8988T (cell line): ENCODE measurements at regions not wholly inside any gene's neighbourhood (a gene's known extent, or its start where the extent isn't known, plus 50 kb on each side); places are given as distances from the start of the nearest gene placed in this dataset.

ENCODE experiments used
- DNase-seq: peaks from one replicate; pipeline ENCODE4 v3.0.0; 2011

GRCh38 chr9:87211669-87212068 is 264.4 kb upstream of the GAS1 start:
- DNase-seq: no peak

DNA sequence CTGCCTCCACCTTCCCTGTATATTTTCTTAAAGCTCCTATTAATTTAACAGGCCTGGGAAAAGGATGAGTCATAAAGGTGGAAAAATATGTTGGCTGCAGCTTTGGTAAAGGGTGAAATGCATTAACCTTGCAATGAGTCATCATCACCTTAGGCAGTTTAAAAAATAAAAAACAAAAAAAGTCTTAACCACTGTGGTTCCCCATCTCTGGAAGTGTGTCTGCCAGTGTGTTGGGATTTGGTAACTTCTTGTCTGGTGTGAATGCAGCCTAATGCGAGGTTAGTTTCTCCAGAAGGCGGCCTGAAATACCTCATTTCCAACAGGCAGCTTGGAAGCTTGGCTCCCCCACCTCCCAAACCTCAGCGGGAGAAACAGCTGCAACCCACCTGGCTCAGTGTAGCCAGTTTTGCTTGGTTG is 265.3 kb upstream of the GAS1 start:
- no peak for DNase-seq

DNA sequence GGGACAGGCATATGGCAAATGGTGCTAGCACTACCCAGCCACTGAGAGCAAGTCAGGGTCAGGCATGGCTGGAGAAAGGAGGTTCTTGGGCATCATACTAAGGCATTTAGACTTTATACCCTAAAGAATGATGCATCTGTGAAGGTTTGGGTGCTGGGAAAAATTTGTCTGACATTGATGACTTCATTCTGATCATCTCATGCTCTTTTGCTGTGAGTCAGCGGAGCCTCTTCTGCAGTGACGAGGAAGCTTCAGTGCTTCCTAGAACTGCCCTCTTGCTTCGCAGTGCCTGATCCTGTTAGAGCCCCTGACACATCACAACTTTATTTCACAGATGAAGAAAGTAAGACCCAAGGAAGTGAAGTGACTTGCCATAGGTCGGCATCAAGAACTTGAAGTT is 266.6 kb upstream of the GAS1 start:
- no peak for DNase-seq

- no peak for DNase-seq
Observed at GRCh38 chr9:87214991-87215390, 267.7 kb upstream of the GAS1 start.

DNA sequence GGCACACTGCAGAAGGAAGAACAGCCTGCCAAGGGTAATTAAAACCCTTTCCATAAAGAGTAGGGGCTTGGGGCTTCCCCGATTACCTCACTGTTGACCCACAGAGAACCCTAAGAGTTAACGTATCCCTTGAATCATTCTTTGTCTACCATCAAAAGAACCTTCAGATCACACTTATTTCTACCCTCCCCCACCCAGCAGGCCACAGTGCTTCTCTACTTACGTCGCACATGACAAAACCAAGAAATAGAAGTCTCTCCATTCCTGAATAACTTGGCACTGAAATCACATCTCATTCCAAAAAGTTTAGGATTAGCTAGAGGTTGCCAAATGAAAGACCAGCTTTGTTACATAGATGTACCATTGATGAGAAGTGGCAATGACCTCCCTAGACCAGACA is 268.7 kb upstream of the GAS1 start:
- DNase-seq: no peak

DNA sequence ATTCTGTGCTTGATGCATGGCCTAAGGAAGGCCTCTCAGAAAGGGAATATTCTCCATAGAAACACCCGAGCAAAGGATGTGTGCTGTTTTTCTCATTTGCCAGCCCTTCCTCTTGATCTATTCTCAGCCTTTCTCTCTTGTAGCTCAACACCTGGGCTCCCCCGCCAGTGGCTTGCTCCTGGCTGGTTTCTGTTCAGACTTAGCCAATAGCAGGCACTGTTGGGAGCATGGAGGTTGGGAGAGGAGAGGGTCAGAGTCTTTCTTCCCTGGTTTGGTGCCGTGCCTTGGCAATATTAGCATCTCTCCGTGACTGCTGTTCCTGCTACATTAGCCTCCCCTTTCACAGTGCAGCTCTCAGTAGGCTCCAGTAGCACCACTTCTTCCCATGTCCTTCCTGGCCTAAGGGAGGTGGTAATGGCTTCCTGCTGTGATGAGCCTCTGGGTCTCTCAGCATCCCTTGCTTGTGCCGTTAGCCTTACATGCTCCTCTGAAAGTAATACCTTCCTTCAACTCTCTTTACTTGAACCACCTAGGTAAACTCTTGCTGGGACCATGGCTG is 269.7 kb upstream of the GAS1 start:
- DNase-seq: no peak

DNA sequence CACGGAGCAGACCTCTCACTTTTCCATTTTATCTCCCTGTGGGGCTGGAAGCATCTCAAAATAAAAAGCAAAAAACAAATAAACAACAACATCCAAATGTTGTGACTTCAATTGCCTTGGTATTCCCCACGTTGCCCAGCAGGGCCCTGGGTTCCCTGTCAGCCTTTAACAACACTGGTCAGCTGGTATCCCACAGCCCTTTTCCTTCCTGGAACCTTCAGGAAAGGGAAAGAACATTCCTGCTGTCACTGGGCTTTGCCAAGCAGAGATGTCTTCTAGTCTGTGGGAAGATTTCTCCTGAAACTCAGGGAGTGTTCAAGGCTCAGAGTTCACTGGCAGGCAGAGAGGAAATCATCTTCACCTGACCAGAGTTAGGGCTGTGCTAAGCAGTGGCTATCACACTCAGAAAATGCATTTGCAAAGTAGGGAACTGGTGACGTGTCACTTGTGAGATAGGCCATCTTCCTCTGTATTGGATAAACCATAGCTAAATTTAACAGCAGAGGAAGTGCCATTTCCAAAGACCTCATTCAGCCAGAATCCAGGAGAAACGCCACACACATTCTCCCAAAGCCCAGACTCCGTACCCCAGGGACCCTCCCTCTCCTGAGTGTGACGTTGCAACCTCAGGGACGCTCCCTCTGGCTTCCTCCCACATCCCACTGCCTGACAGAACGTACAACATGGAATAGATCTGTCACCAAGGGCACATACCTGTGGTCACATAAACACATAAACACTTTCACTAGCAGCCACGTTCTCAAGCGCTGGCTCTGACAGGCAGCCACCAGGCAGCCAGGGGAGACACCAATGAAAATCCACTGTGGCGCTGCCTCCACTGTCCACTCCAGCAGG is 274.0 kb upstream of the DAPK1 start:
- no peak for DNase-seq

DNA sequence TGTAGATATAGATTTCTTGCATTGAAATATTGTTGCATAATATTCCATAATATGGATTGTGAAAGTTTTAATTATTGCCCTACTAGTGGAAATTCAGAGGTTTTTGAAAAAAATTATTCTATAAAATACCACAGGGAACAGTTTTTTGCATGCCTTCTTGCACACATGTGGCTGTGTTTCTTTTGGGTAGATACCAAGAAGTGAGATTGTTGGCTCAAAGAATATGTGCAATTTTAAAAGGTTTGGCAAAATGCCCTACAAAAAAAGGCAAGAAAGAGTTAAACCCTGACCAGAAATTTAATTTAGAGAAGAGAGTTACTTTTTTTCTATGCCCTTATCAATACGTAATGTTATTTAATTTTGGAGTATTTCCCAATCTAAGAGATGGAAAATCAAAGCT is 270.8 kb upstream of the DAPK1 start:
- no peak for DNase-seq

DNA sequence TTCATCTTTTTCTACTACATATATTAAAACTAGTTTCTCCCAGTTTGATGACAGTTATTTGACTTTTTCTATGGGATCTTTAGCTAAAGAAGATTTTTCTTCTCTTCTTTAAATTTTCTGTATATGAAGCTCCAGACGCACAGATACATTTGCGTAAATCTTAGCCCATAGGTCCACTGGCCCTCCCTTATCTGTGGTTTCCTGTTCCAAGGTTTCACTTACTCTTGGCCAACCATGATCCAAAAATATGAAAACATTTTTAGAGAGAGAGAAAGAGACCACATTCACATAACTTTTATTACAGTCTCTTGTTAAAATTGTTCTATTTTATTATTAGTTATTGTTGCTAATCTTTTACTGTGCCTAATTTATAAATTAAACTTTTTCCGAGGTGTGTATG is 270.2 kb upstream of the DAPK1 start:
- DNase-seq: no peak

DNA sequence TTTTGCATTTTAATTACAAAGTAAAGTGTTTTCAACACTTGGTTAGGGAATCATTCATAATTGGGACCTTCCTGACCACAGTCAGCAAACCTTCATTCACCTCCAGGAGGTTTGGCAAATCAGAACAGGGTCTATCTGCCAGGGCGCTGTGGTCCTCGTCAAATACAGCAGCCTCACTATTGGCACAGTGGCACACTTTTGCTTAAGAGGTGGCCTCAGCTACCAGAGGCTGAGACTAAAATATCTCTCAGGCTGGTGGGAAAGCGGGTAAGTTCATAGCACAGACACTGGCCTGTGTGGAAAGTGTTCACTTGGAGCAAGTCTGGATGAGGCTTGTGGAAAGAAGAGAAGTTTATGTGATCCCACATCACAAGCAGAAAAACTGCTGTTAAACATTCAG is 268.6 kb upstream of the DAPK1 start:
- no peak for DNase-seq

- no peak for DNase-seq
Observed at GRCh38 chr9:87233431-87233830, 264.2 kb upstream of the DAPK1 start.

DNA sequence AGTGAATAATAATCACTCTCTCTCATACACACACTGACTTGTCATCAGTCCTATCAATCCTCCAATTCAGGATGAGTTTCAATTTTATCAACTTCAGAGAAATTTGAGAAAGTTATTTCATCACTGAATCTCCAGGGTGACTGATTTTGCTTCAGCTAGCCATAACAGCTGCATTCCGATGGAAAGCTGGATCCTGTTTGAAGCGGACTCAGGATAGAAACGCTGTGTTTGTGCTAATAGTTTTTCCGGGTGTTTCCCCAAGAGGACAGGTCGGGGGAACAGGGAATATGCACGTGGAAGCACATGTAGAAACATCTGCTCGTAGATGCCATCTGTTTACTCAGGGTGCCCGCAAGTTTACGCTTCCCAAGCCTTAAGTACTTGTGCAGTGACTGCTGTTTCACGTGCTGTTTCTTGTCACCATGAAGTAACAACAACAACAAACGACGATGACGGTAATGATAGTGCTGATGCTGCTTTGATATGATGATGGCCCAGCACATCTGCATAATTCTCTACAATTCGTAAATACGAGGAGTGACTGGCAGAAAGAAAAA is 263.7 kb upstream of the DAPK1 start:
- no peak for DNase-seq

DNA sequence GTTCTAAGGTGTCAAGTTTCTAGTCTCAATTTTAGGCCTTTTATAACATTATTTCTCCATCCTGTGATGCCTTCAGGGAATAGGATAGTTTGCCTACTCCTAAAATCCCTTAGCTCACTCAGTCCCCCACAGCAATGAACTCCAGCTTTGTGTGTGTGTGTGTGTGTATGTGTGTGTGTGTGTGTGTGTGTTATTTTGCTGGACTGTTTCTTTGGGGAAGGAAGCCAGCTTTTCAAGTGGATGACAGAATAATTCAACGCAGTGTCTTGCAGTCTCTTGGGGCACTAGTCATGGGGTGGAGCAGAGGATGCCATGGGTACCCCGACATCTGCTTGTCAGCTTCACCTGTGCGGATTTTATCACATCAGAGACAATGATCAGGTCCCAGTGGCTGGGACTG is 262.8 kb upstream of the DAPK1 start:
- DNase-seq: no peak

GRCh38 chr9:87236546-87236945 is 261.1 kb upstream of the DAPK1 start:
- DNase-seq: no peak

DNA sequence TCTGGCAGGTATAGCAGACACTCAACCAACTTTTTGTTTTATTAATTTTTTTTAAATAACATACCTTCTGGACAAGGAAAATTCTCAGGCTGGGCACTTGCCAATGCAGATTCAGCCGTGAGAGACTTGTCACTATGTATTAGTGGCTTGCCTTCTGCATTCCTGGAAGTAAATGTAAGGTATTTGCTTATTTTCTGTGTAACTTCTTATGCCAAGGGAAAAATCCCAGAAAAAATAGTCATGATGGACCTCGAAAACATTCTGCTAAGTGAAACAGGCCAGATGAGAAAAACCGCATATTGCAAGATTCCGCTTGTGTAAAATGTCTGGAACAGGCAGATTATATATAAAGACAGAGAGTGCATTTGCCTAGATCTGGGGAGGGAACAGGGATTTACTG is 260.3 kb upstream of the DAPK1 start:
- no peak for DNase-seq

DNA sequence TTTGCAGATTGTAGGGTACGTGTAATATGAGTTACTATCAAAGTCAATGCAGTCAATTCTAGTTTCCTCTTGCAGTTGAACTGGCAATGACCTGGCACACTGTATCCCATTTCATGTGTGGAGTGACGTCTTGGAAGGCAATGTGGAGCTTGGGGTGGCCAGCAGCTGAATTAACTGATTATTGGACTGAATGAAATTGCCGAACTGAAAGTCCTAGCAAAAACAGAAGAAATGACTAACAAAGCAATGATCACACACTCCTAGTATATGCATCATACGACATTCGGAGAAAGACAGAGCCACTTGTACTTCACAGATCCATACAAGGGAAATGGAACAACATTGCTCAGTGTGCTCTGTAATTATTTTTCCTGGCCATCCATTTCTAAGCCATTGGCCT is 259.1 kb upstream of the DAPK1 start:
- no peak for DNase-seq

DNA sequence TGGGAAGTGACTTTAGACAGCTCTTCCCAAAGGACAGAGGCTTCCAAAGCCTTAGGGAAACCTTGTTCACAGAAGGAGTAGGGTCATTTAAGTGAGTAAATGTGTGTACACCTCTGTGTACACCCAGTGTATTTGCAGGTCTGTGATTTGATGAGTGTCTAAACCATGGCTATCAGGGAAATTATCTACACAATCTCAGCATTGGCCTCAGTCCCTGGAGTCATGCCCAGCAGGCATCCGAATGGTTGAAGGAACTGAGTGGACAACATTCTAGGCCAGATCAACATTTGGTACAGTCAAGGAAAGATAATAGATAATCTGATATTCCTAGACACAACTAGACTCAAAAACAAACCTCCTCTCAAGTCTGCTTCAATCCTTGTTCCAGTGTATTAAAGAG is 258.4 kb upstream of the DAPK1 start:
- no peak for DNase-seq

DNA sequence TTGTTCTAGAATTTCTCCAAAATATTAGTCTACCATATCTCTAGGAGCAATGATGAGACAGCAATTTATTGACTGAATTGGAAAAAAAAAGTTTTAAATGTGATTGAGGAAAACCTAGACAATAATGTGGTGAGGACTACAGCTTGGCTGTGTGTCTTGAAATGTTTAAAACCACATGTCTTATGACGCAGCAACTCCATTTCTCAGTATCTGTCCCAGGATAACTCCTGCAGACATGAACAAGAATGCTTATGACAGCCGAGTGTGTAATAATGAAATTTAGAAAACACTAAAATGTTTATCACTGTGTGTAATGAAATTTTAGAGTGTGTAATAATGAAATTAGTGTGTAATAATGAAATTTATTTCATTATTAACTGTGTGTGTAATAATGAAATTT is 254.1 kb upstream of the DAPK1 start:
- DNase-seq: no peak

DNA sequence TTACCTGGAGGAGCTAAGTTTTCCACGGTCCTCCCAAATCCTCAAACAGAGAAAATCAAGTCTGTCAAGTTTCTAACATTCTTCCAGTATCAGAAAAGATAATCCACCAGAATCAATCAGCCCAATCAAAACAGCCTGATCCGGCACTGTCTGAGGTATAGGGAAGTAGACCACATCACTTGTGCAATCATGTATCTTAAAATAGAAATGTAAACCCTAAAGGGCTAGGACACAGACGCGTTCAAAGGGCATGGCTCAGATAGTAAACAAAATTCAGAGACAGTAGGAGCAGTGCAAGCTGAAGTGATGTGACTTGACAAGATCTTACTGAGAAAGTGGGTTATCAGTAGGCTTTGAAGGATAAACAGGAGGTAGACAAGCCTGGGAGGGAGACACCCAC is 252.4 kb upstream of the DAPK1 start:
- DNase-seq: no peak

DNA sequence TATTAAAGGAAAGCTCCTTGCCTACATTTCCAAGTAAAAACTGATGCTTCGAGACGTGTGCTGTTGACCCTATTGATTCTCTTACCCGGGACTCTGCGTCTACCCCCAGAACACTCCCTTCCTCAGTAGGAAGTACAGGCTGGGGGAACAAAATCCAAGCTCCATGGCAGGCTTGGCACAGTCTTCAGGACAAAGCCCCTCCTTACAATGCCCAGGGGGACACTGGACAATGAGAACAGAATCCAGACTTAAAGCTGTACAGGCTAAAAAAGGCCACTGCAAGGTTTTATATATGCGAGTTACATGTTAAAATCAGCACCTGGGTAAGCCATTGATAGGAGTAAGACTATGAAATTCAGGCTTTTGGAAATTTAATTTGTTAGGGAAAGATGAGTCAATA is 250.6 kb upstream of the DAPK1 start:
- DNase-seq: no peak

GRCh38 chr9:87249029-87249428 is 248.6 kb upstream of the DAPK1 start:
- no peak for DNase-seq

DNA sequence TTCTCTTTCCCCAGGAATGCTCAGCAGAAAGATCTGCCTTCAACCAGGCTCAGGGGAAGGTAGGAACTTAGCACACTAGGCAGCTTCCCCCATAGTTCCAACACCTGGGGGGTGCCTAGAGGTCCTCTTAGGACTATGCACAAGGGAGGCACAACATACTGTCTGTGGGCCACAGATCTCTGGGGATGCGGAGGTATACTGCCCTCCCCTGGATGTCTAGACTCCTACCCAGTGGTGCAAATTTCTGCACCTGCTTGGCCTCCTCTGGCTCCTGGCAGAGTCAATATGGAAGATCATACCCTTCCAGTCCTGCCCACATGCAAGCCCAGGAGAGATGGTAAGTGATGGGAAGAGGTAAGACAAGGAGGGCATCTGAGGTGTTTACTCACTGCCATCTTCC is 247.5 kb upstream of the DAPK1 start:
- no peak for DNase-seq

DNA sequence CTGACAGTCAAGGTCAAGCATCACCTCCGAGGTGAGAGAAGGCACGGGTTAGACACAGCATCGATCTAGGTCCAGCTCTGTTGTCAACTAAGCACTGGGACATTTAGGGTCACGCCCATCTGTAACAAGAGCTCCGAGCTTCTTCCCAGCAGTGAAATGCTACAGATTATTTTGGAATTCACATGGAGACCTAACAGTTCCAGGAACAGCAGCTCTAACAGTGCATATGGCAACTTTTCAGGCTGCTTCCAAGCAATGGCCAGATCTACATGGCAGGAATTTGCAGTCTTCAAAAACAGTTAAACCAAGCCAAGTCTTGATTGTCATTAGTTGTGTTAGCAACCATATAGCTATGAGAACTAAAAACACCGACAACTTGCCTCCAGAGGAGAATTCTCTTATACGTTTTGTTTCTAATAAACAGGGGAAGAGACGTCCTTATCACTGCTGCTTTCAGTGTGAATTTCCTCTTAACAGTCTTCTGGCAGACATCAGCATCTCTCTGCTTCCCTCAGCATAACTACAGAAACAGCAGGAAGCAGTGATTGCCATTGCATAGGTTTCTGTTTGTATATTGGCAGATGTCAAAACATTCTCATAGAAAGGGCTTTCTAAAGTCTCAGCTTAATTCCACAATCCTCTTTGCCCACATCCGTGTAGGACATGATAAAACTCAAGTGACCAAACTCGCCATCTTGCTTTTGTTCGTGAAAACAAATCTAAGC is 242.1 kb upstream of the DAPK1 start:
- no peak for DNase-seq

- no peak for DNase-seq
Observed at GRCh38 chr9:87256973-87257372, 240.7 kb upstream of the DAPK1 start.
